H1 (cell line): ENCODE measurements at regions not wholly inside any gene's neighbourhood (a gene's known extent, or its start where the extent isn't known, plus 50 kb on each side); places are given as distances from the start of the nearest gene placed in this dataset.

Experiments
- TAF7 ChIP-seq: optimal IDR thresholded peaks from 2 replicates; pipeline ENCODE3; 2011; ENCODE audit warnings: low read depth, mild to moderate bottlenecking, inconsistent platforms, low read length, moderate library complexity, borderline replicate concordance
- TF ChIP-seq, protein P1 (sequence below): fragments of 300-600 bp; sonication (generic); IDR thresholded peaks from 2 replicates; pipeline ENCODE4 v1.7.1; 2012; ENCODE audit warnings: low read length, moderate library complexity, mild to moderate bottlenecking, inconsistent platforms; ENCODE audit not compliant: insufficient replicate concordance

DNA sequence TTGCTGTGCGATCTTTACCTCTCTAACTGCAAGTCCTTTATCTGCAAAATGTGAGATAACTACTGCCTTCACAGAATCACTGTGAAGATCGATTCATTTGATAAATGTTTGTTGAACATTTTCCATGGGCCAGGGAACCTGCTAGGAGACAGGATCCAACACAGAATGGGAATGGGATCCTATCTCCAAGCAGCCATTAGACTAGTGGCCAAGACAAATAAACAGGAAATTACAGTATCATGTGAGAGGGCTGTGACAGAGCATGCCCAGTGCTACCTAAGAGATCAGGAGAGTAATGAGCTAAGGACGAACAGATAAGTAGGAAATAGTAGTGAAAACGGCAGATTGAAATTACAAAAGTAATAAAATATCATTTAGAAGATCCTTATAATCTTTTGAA, 105.7 kb downstream of the GRIN2B start (continued):
- TF ChIP-seq, protein P1, sequence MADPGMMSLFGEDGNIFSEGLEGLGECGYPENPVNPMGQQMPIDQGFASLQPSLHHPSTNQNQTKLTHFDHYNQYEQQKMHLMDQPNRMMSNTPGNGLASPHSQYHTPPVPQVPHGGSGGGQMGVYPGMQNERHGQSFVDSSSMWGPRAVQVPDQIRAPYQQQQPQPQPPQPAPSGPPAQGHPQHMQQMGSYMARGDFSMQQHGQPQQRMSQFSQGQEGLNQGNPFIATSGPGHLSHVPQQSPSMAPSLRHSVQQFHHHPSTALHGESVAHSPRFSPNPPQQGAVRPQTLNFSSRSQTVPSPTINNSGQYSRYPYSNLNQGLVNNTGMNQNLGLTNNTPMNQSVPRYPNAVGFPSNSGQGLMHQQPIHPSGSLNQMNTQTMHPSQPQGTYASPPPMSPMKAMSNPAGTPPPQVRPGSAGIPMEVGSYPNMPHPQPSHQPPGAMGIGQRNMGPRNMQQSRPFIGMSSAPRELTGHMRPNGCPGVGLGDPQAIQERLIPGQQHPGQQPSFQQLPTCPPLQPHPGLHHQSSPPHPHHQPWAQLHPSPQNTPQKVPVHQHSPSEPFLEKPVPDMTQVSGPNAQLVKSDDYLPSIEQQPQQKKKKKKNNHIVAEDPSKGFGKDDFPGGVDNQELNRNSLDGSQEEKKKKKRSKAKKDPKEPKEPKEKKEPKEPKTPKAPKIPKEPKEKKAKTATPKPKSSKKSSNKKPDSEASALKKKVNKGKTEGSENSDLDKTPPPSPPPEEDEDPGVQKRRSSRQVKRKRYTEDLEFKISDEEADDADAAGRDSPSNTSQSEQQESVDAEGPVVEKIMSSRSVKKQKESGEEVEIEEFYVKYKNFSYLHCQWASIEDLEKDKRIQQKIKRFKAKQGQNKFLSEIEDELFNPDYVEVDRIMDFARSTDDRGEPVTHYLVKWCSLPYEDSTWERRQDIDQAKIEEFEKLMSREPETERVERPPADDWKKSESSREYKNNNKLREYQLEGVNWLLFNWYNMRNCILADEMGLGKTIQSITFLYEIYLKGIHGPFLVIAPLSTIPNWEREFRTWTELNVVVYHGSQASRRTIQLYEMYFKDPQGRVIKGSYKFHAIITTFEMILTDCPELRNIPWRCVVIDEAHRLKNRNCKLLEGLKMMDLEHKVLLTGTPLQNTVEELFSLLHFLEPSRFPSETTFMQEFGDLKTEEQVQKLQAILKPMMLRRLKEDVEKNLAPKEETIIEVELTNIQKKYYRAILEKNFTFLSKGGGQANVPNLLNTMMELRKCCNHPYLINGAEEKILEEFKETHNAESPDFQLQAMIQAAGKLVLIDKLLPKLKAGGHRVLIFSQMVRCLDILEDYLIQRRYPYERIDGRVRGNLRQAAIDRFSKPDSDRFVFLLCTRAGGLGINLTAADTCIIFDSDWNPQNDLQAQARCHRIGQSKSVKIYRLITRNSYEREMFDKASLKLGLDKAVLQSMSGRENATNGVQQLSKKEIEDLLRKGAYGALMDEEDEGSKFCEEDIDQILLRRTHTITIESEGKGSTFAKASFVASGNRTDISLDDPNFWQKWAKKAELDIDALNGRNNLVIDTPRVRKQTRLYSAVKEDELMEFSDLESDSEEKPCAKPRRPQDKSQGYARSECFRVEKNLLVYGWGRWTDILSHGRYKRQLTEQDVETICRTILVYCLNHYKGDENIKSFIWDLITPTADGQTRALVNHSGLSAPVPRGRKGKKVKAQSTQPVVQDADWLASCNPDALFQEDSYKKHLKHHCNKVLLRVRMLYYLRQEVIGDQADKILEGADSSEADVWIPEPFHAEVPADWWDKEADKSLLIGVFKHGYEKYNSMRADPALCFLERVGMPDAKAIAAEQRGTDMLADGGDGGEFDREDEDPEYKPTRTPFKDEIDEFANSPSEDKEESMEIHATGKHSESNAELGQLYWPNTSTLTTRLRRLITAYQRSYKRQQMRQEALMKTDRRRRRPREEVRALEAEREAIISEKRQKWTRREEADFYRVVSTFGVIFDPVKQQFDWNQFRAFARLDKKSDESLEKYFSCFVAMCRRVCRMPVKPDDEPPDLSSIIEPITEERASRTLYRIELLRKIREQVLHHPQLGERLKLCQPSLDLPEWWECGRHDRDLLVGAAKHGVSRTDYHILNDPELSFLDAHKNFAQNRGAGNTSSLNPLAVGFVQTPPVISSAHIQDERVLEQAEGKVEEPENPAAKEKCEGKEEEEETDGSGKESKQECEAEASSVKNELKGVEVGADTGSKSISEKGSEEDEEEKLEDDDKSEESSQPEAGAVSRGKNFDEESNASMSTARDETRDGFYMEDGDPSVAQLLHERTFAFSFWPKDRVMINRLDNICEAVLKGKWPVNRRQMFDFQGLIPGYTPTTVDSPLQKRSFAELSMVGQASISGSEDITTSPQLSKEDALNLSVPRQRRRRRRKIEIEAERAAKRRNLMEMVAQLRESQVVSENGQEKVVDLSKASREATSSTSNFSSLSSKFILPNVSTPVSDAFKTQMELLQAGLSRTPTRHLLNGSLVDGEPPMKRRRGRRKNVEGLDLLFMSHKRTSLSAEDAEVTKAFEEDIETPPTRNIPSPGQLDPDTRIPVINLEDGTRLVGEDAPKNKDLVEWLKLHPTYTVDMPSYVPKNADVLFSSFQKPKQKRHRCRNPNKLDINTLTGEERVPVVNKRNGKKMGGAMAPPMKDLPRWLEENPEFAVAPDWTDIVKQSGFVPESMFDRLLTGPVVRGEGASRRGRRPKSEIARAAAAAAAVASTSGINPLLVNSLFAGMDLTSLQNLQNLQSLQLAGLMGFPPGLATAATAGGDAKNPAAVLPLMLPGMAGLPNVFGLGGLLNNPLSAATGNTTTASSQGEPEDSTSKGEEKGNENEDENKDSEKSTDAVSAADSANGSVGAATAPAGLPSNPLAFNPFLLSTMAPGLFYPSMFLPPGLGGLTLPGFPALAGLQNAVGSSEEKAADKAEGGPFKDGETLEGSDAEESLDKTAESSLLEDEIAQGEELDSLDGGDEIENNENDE, result no peak
- TF ChIP-seq TAF7, result no peak
